ENCODE measurements at regions not wholly inside any gene's neighbourhood (a gene's known extent, or its start where the extent isn't known, plus 50 kb on each side); places are given as distances from the start of the nearest gene placed in this dataset.

DNA sequence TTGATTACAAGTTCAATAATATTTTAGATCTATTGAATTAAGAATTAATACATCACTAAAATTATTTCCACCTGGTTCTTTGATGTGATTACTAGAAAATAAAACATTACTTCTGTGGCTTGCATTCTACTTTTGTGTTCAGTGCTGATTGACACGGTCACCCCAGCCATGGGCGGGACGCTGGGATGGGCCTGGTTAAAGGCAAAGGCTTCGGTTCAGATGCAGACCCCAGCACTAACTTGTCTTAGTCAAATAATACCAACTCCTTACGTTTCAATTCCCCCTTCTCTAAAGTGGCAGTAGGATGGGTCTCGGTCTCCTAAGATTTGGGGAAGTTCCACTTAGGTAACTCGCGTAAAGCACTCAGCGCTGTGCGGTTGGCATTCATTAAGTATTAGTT lies 144.9 kb downstream of the URI1 start:
- TF ChIP-seq POLR2A (IDR thresholded peaks at IDR 0.05), result no peak
- TF ChIP-seq, protein P1, sequence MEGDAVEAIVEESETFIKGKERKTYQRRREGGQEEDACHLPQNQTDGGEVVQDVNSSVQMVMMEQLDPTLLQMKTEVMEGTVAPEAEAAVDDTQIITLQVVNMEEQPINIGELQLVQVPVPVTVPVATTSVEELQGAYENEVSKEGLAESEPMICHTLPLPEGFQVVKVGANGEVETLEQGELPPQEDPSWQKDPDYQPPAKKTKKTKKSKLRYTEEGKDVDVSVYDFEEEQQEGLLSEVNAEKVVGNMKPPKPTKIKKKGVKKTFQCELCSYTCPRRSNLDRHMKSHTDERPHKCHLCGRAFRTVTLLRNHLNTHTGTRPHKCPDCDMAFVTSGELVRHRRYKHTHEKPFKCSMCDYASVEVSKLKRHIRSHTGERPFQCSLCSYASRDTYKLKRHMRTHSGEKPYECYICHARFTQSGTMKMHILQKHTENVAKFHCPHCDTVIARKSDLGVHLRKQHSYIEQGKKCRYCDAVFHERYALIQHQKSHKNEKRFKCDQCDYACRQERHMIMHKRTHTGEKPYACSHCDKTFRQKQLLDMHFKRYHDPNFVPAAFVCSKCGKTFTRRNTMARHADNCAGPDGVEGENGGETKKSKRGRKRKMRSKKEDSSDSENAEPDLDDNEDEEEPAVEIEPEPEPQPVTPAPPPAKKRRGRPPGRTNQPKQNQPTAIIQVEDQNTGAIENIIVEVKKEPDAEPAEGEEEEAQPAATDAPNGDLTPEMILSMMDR (IDR thresholded peaks at IDR 0.05), result no peak
- 86 to 95% methylated on average over 10 of the region's 10 CpGs for WGBS, 2 donors
- intact Hi-C loops (cut with DNase I), result no loop called here

DNA sequence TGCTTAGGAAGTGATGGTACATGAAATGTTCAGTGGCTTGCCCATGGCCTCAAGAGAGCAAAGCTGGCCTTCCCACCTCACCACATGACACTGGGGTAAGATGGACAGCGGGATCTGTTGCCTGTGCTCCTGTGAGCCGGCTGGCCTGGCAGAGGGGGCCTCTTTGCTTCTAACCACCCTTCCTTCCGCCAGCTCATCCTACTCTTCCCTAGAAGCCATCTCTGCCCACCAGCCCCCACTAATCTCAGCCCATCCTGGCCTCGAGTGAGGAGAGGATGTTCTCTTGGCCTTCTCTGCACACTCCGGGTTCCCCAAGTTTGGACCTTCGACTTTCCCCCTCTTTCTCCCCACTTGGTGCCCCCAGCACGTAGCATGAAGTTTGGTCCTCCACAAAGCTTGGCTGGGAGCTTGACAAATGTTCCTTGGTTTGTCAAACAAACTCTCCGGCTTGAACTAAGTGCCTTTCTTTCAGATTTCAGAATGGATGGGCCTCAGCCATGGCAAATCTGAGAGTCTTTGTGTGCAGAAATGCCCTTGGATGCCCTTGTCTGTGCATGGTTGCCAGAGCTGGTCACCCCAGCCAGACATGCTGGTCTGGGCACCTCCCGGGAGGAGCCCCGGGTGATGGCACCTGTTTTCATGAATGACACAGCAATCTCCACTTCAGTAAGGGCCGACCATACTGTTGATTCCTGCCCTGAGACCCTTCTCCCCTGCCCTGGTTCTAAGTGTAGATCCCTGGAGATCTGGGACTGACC lies 145.5 kb downstream of the URI1 start:
- no peaks in the 10 kb centered on the region for H3K9me3 ChIP-seq
- peaks cover 27% of the 10 kb centered on the region for H3K4me1 ChIP-seq
- no peak overlapping the region for H3K4me3 ChIP-seq
- intact Hi-C loops (cut with DNase I), result no loop called here
- 69 to 74% methylated on average over 8 to 11 of the region's 11 CpGs for WGBS, 2 donors
- no peaks in the 10 kb centered on the region for H3K36me3 ChIP-seq (replicated peaks in 1 of 2; ENCODE audit: insufficient read depth in 1 of 2, low read depth in 2 of 2)
- no peak for ATAC-seq
- TF ChIP-seq POLR2A (IDR thresholded peaks at IDR 0.05), result no peak
- TF ChIP-seq, protein P1 (IDR thresholded peaks at IDR 0.05), result no peak
- no peaks in the 10 kb centered on the region for H3K27me3 ChIP-seq
- DNase-seq, result no peak
- no peak overlapping the region for H3K27ac ChIP-seq

More for the DNA sequence above, 144.9 kb downstream of the URI1 start:
- H3K9me3 ChIP-seq, result no peaks in the 10 kb centered on the region
- peaks cover 27% of the 10 kb centered on the region for H3K4me1 ChIP-seq
- H3K27ac ChIP-seq, result no peak overlapping the region
- H3K4me3 ChIP-seq, result no peak overlapping the region
- no peaks in the 10 kb centered on the region for H3K36me3 ChIP-seq (replicated peaks in 1 of 2; ENCODE audit: insufficient read depth in 1 of 2, low read depth in 2 of 2)
- no peak for DNase-seq
- no peak for ATAC-seq
- no peaks in the 10 kb centered on the region for H3K27me3 ChIP-seq

DNA sequence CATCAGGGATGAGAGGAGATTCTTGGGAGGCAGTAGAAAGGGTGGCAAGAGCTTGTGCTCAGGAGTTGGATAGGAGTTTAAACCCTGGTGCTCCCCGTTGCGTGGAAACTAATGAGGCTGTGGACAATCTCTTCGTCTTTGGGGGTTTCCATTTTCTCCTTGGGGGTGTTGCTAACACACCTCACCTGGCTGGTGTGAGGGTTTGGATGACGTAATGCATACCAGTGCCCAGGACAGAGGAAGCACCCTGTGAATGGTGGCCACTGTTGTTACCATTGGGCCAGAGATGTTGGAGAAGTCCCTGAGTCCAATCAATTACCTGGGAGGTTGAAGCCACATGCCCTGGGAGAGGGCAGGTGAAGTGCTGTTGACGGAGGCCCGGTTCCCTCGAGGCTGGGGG lies 146.5 kb downstream of the URI1 start:
- Histone ChIP-seq H3K9me3 (no peaks in the 10 kb centered on the region), H3K27ac (no peak overlapping the region), H3K4me1 (peaks cover 22% of the 10 kb centered on the region), H3K36me3 (replicated peaks in 1 of 2; ENCODE audit: insufficient read depth in 1 of 2, low read depth in 2 of 2) (no peaks in the 10 kb centered on the region), H3K27me3 (no peaks in the 10 kb centered on the region), H3K4me3 (no peak overlapping the region)
- ATAC-seq (no peak), DNase-seq (no peak)
- TF ChIP-seq POLR2A (IDR thresholded peaks at IDR 0.05), result no peak
- TF ChIP-seq, protein P1 (IDR thresholded peaks at IDR 0.05), result no peak
- intact Hi-C loops (cut with DNase I), result no loop called here
- 76 to 94% methylated on average over 3 to 7 of the region's 7 CpGs for WGBS, 2 donors

DNA sequence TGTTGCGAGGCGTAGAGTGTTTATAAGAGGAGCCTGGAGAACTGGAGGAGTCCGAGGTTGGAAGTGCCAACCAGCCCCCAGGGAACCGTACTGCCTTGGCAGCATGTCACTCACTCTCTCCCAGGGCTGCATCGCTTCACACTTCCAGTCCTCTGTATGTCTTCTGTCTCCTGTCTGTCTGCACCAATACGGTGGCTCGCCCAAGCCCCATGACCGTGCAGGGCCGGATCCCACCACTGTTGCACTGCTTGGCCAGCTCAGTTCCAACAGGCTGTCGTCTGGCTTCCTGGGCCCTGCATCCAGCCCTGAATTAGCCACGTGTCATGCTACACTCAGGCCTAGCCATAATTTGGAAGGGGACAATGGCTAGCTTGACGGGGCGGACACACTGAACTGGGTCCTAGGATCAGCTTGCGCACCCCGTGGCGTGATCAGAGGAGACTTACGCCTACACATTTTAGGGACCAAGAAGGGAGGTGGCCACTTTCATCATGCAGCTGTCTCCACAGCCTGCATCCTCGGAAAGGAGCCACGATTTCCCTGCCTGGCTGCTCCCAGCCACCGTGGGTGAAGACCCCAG lies 147.1 kb downstream of the URI1 start:
- intact Hi-C loops (cut with DNase I), result no loop called here
- ATAC-seq, result no peak

More for the DNA sequence above, 147.1 kb downstream of the URI1 start:
- Histone ChIP-seq H3K27ac (no peak overlapping the region), H3K36me3 (replicated peaks in 1 of 2; ENCODE audit: insufficient read depth in 1 of 2, low read depth in 2 of 2) (no peaks in the 10 kb centered on the region), H3K4me1 (peaks cover 16% of the 10 kb centered on the region), H3K27me3 (no peaks in the 10 kb centered on the region), H3K4me3 (no peak overlapping the region), H3K9me3 (no peaks in the 10 kb centered on the region)
- WGBS, 2 donors, result 81 to 83% methylated on average over 12 to 20 of the region's 20 CpGs
- no peak for TF ChIP-seq POLR2A (IDR thresholded peaks at IDR 0.05)
- TF ChIP-seq, protein P1 (IDR thresholded peaks at IDR 0.05), result no peak
- no peak for DNase-seq

Data from body of pancreas (tissue), 4 donors.